Fibroblast of villous mesenchyme (primary cell): ENCODE measurements at regions not wholly inside any gene's neighbourhood (a gene's known extent, or its start where the extent isn't known, plus 50 kb on each side); places are given as distances from the start of the nearest gene placed in this dataset.
"Not testable (repeated sequence)": the region's sequence is repeated elsewhere in the genome, so short reads cannot be mapped to it uniquely, and the experiment has no call there.

ENCODE experiments used
- DNase-seq: peaks from one replicate; pipeline ENCODE4 v3.0.0-alpha.2; 2010; ENCODE audit warnings: low read depth
- H3K4me3 ChIP-seq: 2 replicates; pipeline ENCODE4 v1.5.1; 2011; ENCODE audit warnings: low read depth, mild to moderate bottlenecking, low read length
- TF ChIP-seq, protein P1 (sequence below): IDR thresholded peaks from 2 replicates; pipeline ENCODE4 v1.5.1; 2012; ENCODE audit warnings: low read depth, mild to moderate bottlenecking, low read length; ENCODE audit not compliant: insufficient read depth

GRCh38 chrX:40373025-40373424 lies 207.7 kb upstream of the ATP6AP2 start:
- no peak for DNase-seq
- TF ChIP-seq, protein P1, sequence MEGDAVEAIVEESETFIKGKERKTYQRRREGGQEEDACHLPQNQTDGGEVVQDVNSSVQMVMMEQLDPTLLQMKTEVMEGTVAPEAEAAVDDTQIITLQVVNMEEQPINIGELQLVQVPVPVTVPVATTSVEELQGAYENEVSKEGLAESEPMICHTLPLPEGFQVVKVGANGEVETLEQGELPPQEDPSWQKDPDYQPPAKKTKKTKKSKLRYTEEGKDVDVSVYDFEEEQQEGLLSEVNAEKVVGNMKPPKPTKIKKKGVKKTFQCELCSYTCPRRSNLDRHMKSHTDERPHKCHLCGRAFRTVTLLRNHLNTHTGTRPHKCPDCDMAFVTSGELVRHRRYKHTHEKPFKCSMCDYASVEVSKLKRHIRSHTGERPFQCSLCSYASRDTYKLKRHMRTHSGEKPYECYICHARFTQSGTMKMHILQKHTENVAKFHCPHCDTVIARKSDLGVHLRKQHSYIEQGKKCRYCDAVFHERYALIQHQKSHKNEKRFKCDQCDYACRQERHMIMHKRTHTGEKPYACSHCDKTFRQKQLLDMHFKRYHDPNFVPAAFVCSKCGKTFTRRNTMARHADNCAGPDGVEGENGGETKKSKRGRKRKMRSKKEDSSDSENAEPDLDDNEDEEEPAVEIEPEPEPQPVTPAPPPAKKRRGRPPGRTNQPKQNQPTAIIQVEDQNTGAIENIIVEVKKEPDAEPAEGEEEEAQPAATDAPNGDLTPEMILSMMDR: no peak
- H3K4me3 ChIP-seq: no peak overlapping the region

- TF ChIP-seq, protein P1: no peak
- no peak for DNase-seq
- no peak overlapping the region for H3K4me3 ChIP-seq
These were observed 209.4 kb upstream of the ATP6AP2 start for GRCh38 chrX:40371376-40371775.

DNA sequence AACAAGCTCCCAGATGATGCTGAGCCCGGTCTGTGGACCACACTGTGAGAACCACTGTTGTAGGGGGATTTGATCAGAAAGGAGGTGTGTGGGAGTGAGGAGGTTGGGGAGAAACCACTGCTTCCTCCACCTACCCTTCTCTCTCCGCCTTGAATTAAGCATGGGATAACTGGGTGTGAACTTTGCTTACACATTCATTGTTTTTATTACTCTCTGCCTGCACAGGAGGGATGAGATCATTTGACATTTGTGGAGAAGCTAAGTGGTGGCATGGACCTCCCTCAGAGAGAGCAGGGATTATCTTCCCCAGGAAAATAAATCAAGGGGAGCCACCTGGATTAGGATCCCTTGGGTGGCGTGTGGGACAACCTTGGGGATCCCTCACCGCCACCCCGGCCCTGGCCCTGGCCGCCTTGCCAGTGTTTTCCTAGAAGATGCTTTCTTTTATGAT lies 212.1 kb upstream of the ATP6AP2 start:
- no peak overlapping the region for H3K4me3 ChIP-seq
- TF ChIP-seq, protein P1: no peak
- DNase-seq: no peak

- TF ChIP-seq, protein P1: no peak
- H3K4me3 ChIP-seq: no peak overlapping the region
- no peak for DNase-seq
These were observed 214.1 kb upstream of the ATP6AP2 start for GRCh38 chrX:40366661-40367060.

GRCh38 chrX:40362291-40362690 lies 218.5 kb upstream of the ATP6AP2 start:
- not testable (repeated sequence) for H3K4me3 ChIP-seq, DNase-seq

DNA sequence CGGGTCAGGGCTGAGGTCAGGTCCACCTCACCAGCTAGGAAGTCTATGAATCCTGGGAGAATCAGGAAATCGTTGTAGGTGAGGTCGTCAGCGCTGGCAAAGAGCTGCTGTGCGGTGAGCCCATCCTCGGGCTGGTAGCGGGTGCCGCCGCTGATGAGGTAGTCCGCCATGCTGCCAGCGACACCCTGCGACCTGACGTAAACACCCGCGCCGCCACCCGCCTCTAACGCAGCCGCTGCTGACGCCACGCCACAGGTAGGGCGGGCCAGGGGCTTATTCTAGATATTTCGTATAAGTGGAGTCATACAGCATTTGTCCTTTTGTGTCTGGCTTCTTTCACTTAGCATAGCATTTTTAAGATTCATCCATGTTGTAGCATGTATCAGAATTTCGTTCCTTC lies 220.2 kb upstream of the ATP6AP2 start:
- TF ChIP-seq, protein P1: no peak
- H3K4me3 ChIP-seq: no peak overlapping the region
- DNase-seq: no peak

DNA sequence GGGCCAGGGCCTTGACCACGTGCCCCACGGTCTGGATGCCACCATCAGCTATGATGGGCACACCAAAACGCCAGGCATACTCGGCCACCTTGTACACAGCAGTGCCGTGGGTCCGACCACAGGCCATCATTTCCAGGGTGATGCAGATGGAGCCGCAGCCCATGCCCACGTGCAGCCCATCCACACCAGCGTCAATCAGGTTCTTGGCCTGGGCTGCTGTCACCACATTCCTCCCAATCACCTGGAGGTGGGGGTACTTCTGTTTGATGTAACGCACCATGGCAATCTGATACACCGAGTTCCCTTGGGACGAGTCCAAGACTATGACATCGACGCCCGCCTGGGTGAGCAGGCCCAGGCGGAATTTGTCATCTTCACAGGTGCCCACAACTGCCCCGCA lies 221.2 kb upstream of the ATP6AP2 start:
- H3K4me3 ChIP-seq: no peak overlapping the region
- no peak for DNase-seq
- TF ChIP-seq, protein P1: no peak
